ENCODE measurements at regions not wholly inside any gene's neighbourhood (a gene's known extent, or its start where the extent isn't known, plus 50 kb on each side); places are given as distances from the start of the nearest gene placed in this dataset.

GRCh38 chr10:32144817-32145688 lies 88.8 kb upstream of the KIF5B start:
- TF ChIP-seq RXRA (CRISPR knock-in tag; IDR thresholded peaks at IDR 0.05) (no peak), MATR3 (CRISPR knock-in tag; IDR thresholded peaks at IDR 0.05) (no peak), CTCF (CRISPR knock-in tag; IDR thresholded peaks at IDR 0.05) (no peak), ZNF121 (CRISPR knock-in tag; IDR thresholded peaks at IDR 0.05) (no peak), FOXK2 (IDR thresholded peaks at IDR 0.05) (no peak)
